RWPE1 (cell line): ENCODE measurements at regions not wholly inside any gene's neighbourhood (a gene's known extent, or its start where the extent isn't known, plus 50 kb on each side); places are given as distances from the start of the nearest gene placed in this dataset.
"Not testable (repeated sequence)": the region's sequence is repeated elsewhere in the genome, so short reads cannot be mapped to it uniquely, and the experiment has no call there.

ENCODE experiments used
- CTCF ChIA-PET: fragments of 350-600 bp; sonication (Branson Sonifier 250); formaldehyde crosslinking; extraction: SDS; loops from one replicate; lab custom pipeline; 2021; lab: Yijun Ruan, JAX
- POLR2A ChIA-PET: fragments of 400-600 bp; formaldehyde crosslinking; extraction: SDS; loops from one replicate; lab custom pipeline; 2020; ENCODE audit warnings: antibody characterized with exemption; ENCODE audit not compliant: low non-redundant PET; lab: Yijun Ruan, JAX
- DNase-seq: peaks from one replicate; pipeline ENCODE4 v3.0.0; 2012; ENCODE audit warnings: low spot score
- H3K27ac ChIP-seq: fragments of 450-650 bp; 2 replicates; pipeline ENCODE4 v1.5.1; 2017
- CTCF ChIP-seq: fragments of 450-650 bp; conservative IDR thresholded peaks from 2 replicates; pipeline ENCODE4 v1.5.1; 2017; ENCODE audit warnings: low read depth, mild to moderate bottlenecking

GRCh38 chr5:18000744-18001143 lies 366.5 kb downstream of the TAF11L14 start:
- TF ChIP-seq CTCF: no peak
- H3K27ac ChIP-seq: no peak overlapping the region
- DNase-seq: no peak
- POLR2A ChIA-PET: no interaction called here
- CTCF ChIA-PET: no interaction called here

GRCh38 chr5:18003312-18003711 lies 369.1 kb downstream of the TAF11L14 start:
- no peak for DNase-seq
- POLR2A ChIA-PET: no interaction called here
- no peak overlapping the region for H3K27ac ChIP-seq
- TF ChIP-seq CTCF: no peak
- CTCF ChIA-PET: no interaction called here

- POLR2A ChIA-PET: no interaction called here
- CTCF ChIA-PET: no interaction called here
- H3K27ac ChIP-seq: no peak overlapping the region
- TF ChIP-seq CTCF: no peak
- DNase-seq: no peak
Measured at GRCh38 chr5:18003784-18004183, 369.5 kb downstream of the TAF11L14 start.

- POLR2A ChIA-PET: not testable (repeated sequence)
Measured at GRCh38 chr5:18006235-18006634, 372.0 kb downstream of the TAF11L14 start.

GRCh38 chr5:18008940-18009339 lies 374.7 kb downstream of the TAF11L14 start:
- H3K27ac ChIP-seq: no peak overlapping the region
- no peak for TF ChIP-seq CTCF
- CTCF ChIA-PET: interaction anchor here (0.7 kb wide), 1 partner anchor 499 kb away, joined by 3 read pairs; no protein-coding TSS in a partner anchor
- DNase-seq: no peak
- POLR2A ChIA-PET: no interaction called here

More at GRCh38 chr5:18006235-18006634, 372.0 kb downstream of the TAF11L14 start:
- CTCF ChIA-PET: interaction anchor here (0.6 kb wide), 1 partner anchor 123 kb away, joined by 4 read pairs; no protein-coding TSS in a partner anchor
- DNase-seq, H3K27ac ChIP-seq: not testable (repeated sequence)

- DNase-seq: no peak
- TF ChIP-seq CTCF: no peak
- no peak overlapping the region for H3K27ac ChIP-seq
- POLR2A ChIA-PET: no interaction called here
- CTCF ChIA-PET: interaction anchor here (0.6 kb wide), 1 partner anchor 151 kb away, joined by 5 read pairs; no protein-coding TSS in a partner anchor
Measured at GRCh38 chr5:18010053-18010452, 375.8 kb downstream of the TAF11L14 start.

- H3K27ac ChIP-seq: no peak overlapping the region
- ChIA-PET POLR2A (no interaction called here), CTCF (no interaction called here)
- no peak for DNase-seq
- TF ChIP-seq CTCF: no peak
Measured at GRCh38 chr5:18018472-18018871, 384.2 kb downstream of the TAF11L14 start.
